ENCODE measurements at regions not wholly inside any gene's neighbourhood (a gene's known extent, or its start where the extent isn't known, plus 50 kb on each side); places are given as distances from the start of the nearest gene placed in this dataset.

DNA sequence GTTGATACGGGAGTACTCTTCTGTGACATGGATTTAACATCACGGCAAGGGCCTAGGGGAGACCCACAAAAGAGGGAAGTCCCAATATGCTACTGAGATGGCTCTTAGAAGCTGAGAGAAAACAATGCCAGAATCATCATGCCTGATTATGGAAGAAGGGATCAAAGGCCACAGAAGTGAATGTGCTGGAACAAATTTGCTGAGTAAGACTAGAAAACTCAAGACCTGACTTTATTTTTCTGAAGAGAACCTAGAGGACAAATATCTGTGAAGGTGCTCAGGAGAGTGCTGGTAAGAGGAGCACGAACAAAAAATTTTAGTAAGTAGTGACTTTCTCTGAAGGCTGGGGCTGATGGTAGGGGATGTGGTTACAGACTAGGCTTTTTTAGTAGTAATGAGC lies 277.0 kb downstream of the ZEB1 start:
- no peak for DNase-seq (ENCODE audit: extremely low read depth in 1 of 11, low read depth in 9 of 11, low spot score in 4 of 11)

DNA sequence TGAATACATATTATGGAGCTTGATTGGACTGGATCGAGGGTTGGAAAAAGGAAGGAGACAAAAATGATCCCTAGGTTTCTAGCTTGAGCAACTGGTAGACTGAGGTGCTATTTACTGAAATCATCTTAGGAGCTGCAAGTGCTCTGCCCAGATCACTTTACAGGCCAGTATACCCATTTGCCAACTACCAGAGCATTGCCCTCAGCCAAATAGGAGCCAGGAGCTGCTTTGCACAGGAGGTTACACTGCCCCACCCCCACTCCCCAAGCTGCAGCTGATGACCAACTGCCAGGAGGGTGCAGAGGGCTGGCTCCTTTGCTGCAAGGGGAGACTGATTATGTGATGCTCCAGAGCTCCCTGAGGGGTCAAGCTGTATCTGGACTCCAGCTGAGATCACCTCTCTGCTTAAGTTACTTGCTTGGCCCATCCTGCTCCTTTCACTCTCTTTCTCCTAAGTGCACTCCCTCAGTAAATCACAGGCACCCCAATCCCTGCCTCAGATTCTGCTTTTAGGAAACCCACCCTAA lies 275.4 kb downstream of the ZEB1 start:
- DNase-seq (ENCODE audit: extremely low read depth in 1 of 11, low read depth in 9 of 11, low spot score in 4 of 11), result no peak

DNA sequence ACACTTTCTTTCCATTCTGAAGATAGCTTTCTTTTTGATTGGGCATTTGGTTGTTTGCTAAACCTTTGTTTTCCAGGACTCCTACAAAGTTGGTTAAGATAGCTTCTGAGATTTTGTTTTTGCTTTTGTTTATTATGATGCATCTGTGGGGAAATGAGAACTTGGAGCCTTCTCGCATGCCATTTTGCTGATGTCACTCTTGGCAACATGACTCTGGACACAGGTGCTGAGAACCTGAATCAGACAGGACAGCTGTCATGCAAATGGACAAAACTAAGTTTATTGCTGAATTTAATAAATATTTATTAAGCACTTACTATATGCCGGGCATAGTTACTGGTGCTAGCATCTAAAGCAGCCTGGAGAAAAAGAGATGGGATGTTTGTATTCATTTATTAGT lies 274.1 kb downstream of the ZEB1 start:
- DNase-seq (ENCODE audit: extremely low read depth in 1 of 11, low read depth in 9 of 11, low spot score in 4 of 11), result no peak

DNA sequence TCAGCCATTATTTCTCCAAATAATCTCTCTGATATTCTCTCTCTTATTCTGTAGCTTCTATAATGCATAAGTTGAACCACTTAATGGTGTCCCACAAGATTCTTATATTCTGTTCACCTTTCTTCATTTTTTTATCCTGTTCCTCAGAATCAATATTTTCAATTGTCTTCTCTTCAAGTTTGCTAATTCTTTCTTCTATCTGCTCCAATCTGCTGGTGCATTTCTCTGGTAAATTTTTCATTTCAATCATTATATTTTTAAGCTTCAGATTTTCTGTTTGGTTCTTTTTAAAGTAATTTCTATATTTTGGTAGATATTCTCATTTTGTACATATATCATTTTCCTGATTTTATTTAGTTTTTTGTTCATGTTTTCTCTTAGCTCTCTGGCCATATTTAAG lies 272.6 kb downstream of the ZEB1 start:
- DNase-seq (ENCODE audit: extremely low read depth in 1 of 11, low read depth in 9 of 11, low spot score in 4 of 11), result no peak

DNA sequence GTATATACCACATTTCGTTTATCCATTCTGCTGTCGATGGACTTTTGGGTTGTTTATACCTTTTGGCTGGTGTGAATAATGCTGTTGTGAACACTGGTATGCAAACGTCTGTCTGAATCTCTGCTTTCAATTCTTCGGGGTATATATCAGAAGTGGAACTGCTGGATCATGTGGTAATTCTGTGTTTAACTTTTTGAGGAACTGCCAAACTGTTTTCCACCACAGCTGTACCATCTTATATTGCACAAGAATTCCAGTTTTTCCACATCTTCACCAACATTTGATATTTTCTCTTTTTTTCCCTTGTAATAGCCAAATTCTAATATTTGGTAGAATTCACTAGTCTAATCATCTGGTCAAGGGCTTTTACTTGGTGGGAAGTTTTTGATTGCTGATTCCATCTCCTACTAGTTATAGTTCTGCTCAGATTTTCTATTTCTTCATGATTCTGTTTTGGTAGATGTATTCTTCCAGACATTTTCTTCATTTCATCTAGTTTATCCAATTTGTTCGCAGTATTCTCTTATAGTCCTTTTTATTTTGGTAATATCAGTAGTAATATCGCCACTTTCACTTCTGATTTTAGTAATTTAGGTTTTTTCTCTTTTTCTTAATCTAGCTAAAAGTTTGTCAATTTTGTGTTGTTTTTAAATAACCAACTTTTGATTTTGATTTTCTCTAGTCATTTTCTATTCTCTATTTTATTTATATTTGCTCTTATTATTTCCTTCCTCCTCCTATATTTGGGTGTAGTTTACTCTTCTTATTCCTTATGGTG lies 271.2 kb downstream of the ZEB1 start:
- no peak for DNase-seq (ENCODE audit: extremely low read depth in 1 of 11, low read depth in 9 of 11, low spot score in 4 of 11)

DNA sequence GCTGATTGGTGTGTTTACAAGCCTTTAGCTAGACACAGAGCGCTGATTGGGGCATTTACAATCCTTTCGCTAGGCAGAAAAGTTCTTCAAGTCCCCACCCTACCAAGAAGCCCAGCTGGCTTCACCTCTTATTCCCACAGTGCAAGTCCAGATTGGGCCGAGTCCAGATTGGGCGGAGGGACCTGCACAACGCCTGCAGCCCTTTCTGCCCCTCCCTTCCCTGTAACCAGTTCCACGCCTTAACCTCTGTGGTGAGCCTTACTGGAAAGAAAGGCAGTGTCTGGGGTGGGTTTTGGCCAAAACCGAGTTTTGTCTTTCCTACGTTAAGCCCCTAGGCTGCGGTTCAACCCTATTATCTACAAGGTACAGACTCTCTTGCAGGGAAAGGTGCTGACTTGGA lies 268.7 kb downstream of the ZEB1 start:
- no peak for DNase-seq (ENCODE audit: extremely low read depth in 1 of 11, low read depth in 9 of 11, low spot score in 4 of 11)

DNA sequence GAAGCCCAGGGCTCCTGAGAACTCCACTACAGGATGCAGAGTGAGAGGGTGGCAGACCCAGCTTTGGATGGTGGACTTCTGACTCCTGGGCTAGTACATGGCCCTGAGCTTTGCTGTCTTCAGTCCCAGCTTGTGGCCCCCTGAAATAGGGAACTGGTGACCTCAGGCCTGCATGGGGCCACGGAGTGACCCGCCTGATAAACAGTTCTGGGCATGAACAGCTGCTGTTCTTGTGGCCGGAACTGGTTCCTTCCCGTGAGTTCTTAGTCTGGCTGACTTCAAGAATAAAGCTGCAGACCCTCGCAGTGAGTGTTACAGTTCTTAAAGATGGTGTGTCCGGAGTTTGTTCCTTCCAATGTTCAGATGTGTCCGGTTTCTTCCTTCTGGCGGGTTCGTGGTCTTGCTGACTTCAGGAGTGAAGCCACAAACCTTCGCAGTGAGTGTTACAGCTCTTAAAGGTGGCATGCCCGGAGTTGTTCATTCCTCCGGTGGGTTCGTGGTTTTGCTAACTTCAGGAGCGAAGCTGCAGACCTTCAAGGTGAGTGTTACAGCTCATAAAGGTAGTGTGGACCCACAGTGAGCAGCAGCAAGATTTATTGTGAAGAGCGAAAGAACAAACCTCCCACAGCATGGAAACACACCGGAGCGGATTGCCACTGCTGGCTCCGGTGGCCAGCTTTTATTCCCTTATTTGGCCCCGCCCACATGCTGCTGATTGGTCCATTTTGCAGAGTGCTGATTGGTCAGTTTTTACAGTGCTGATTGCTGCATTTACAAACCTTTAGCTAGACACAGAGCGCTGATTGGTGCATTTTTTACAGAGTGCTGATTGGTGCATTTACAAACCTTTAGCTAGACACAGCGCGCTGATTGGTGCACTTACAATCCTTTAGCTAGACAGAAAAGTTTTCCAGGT lies 268.0 kb downstream of the ZEB1 start:
- no peak for DNase-seq (ENCODE audit: extremely low read depth in 1 of 11, low read depth in 9 of 11, low spot score in 4 of 11)

DNA sequence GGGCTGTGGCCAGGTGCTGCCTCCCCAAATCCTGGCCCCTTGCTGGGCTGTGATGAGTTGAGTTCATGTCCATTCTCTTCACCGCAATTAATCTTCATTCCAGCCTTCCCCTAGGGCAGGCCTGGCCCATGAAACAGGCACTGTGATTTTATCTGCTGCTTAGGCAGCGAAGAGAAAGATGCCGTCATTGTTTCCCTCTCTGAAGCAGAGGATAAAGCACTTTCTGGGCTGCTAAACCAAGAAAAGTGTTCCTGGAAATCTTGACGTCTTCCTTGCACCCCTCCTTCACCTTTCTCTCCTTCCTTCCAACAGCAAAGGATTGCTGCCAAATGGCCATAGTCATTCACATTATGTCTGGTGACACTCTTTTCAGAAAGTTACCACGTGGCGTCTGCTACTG lies 265.9 kb downstream of the ZEB1 start:
- DNase-seq (ENCODE audit: extremely low read depth in 1 of 11, low read depth in 9 of 11, low spot score in 4 of 11), result no peak

DNA sequence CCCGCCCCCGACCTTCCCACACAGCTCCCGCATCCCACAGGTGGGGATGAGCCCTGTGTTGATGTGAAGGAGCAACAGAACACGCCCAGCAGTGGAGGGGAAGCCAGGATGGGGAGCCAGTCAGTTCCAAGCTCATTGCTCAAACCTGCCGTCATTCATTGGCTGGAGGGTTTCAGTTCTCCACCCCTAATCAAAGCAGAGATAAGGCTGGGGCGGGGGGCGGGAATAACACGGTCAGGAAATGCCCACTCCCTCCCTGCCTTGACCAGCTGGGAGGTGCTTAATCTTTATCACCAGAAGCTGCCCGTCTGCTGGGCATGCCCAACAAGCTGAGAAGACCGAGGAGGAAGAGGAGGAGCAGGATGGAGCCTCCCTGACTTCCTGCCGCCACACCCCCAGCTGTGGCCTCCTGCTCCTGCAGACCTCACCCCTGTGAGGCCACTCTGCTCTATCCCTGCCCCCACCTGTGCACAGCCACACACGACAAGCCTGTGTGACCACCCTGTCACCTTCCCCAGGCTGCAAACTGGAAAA lies 265.1 kb downstream of the ZEB1 start:
- no peak for DNase-seq (ENCODE audit: extremely low read depth in 1 of 11, low read depth in 9 of 11, low spot score in 4 of 11)

DNA sequence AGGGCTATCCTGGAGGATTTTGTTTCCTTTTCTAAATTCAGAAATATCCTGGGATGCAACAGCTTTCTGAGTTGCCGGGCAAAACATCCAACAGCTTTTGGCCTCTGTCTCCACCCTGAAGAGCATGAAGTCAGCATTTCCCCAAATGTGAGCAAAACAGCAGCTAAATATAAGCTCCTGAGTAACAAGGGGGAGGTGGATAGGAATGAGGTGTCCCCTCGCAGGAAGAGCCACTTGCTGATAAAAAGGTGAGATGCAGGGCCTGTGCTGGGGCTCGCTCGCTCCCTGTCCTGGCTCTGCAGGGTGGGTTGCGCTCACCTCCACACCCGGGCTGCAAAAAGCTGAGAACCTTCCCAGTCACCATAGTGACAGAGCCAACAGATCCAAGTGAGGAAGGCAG lies 264.3 kb downstream of the ZEB1 start:
- DNase-seq (ENCODE audit: extremely low read depth in 1 of 11, low read depth in 9 of 11, low spot score in 4 of 11), result no peak

DNA sequence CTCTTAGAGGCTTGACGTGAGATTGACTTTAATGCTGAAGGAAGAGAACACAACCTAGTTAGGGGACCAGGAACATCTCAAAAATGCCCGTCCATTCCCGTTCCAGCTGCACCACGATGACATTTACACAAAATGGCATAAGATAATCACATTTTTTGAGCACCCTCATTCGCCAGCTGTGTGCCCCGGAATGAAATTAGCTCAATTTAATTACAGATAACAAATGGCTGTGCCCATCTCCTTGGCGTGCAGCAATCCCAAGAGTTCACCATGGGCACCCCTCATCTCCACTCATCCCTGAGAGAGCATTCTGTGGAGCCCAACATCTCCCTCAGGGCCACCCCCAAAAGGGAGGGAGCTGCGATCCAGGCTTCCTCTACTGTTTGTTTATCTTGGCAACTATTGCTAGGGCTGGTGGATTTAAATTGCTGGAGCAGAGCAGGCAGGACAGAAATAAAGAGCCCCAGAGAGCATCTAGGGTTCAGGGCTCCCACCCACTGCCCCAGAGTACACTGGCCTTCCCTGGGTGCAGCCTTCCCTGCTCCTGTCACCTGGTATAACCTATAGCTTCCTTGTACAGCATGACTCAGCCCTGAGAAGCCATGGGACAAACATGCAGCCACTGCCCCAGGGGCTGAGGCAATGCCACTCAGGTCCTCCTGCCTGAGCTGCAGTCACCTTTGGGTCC lies 263.5 kb downstream of the ZEB1 start:
- peak in 8 of 11 donors; percentile 9 to 39 (median 30) for DNase-seq (ENCODE audit: extremely low read depth in 1 of 11, low read depth in 9 of 11, low spot score in 4 of 11)

DNA sequence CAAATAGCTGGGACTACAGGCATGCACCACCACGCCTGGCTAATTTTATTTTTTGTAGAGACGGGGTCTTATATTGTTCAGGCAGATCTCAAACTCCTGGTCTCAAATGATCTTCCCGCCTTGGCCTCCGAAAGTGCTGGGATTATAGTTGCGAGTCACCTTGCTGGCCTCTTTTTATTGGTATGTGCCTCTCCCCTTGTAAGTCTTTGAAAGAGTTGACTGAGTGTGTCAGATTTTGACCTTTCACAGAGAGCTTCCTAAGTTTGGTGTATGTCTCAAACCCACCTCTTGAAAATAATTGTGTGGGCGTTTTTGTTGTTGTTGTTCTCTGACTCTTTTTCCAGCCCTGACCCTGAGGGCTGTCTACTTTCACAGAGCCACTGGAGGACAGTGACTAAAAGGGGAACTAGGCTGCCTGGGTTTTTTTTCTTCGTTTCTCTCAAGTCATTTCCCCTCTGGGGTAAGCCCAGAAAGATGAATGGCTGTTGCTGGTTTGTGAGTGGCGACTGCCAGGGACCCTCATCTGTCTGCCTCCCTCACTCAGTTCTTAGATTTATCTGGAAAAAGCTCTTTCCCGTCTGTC lies 262.8 kb downstream of the ZEB1 start:
- DNase-seq (ENCODE audit: extremely low read depth in 1 of 11, low read depth in 9 of 11, low spot score in 4 of 11), result no peak

DNA sequence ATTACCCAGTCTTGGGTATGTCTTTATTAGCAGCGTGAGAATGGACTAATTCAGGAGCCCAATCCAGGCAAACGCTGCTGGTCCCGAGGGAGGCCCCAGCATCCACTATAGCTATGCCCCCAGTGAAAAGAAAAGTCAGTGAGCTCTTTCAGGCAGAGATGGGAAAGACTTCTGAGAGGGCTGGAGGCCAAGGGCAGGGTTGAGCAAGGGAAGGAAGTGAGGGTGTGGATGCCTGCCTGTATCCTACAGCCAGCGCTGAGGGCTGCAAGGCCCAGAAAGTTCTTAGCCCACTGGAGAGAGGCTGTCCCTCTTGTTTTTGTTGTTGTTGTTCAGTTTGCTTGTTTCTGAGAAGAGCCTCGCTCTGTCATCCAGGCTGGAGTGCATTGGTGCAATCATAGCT lies 261.6 kb downstream of the ZEB1 start:
- no peak for DNase-seq (ENCODE audit: extremely low read depth in 1 of 11, low read depth in 9 of 11, low spot score in 4 of 11)
